ENCODE measurements at regions not wholly inside any gene's neighbourhood (a gene's known extent, or its start where the extent isn't known, plus 50 kb on each side); places are given as distances from the start of the nearest gene placed in this dataset.

- Histone ChIP-seq H4K20me1 (ENCODE audit: insufficient read depth) (no peaks in the 10 kb centered on the region), H3K79me2 (ENCODE audit: insufficient read depth, low read length) (no peaks in the 10 kb centered on the region), H3K4me1 (ENCODE audit: control insufficient read depth in 1 of 2, insufficient read depth in 2 of 2, low read length in 2 of 2) (no peaks in the 10 kb centered on the region), H3K9me3 (ENCODE audit: control insufficient read depth in 1 of 2, insufficient read depth in 1 of 2, low read depth in 1 of 2, low read length in 2 of 2) (no peaks in the 10 kb centered on the region), H3K27me3 (ENCODE audit: insufficient read depth, low read length) (no peaks in the 10 kb centered on the region), H2AFZ (ENCODE audit: low read depth, low read length, poor library complexity, severe bottlenecking) (no peak overlapping the region), H3K9me2 (ENCODE audit: insufficient read depth) (no peaks in the 10 kb centered on the region), H3K4me3 (replicated peaks in 1 of 2; ENCODE audit: low read depth in 1 of 2, low read length in 2 of 2) (no peak overlapping the region), H3K27ac (ENCODE audit: low read depth, low read length) (no peak overlapping the region), H3K36me3 (ENCODE audit: control insufficient read depth in 1 of 2, insufficient read depth in 2 of 2, low read length in 2 of 2) (no peaks in the 10 kb centered on the region), H3K9ac (ENCODE audit: low read length) (no peak overlapping the region), H3K4me2 (ENCODE audit: low read length) (no peak overlapping the region)
- TF ChIP-seq ZFX (IDR thresholded peaks at IDR 0.05) (no peak), RAD21 (IDR thresholded peaks at IDR 0.05; ENCODE audit: low read depth) (no peak), POLR2AphosphoS5 (IDR thresholded peaks at IDR 0.05; ENCODE audit: low read depth, low read length) (no peak), SP1 (IDR thresholded peaks at IDR 0.05; ENCODE audit: low read depth) (no peak), SIN3A (IDR thresholded peaks at IDR 0.05; ENCODE audit: low read depth) (no peak), POLR2A (IDR thresholded peaks at IDR 0.05; ENCODE audit: borderline replicate concordance, extremely low read depth, insufficient read depth, insufficient read length) (no peak), CTCF (IDR thresholded peaks at IDR 0.05 in 2 of 3, conservative IDR thresholded peaks at IDR 0.05 in 1 of 3; ENCODE audit: borderline replicate concordance in 1 of 3, insufficient read depth in 1 of 3, low read depth in 2 of 3, low read length in 2 of 3) (no peak; a peak in 1 of 6 replicates), YY1 (IDR thresholded peaks at IDR 0.05; ENCODE audit: extremely low read depth, insufficient replicate concordance, low read depth, low read length) (no peak), CBX3 (IDR thresholded peaks at IDR 0.05; ENCODE audit: low read depth) (no peak)
- TF ChIP-seq, protein P1, sequence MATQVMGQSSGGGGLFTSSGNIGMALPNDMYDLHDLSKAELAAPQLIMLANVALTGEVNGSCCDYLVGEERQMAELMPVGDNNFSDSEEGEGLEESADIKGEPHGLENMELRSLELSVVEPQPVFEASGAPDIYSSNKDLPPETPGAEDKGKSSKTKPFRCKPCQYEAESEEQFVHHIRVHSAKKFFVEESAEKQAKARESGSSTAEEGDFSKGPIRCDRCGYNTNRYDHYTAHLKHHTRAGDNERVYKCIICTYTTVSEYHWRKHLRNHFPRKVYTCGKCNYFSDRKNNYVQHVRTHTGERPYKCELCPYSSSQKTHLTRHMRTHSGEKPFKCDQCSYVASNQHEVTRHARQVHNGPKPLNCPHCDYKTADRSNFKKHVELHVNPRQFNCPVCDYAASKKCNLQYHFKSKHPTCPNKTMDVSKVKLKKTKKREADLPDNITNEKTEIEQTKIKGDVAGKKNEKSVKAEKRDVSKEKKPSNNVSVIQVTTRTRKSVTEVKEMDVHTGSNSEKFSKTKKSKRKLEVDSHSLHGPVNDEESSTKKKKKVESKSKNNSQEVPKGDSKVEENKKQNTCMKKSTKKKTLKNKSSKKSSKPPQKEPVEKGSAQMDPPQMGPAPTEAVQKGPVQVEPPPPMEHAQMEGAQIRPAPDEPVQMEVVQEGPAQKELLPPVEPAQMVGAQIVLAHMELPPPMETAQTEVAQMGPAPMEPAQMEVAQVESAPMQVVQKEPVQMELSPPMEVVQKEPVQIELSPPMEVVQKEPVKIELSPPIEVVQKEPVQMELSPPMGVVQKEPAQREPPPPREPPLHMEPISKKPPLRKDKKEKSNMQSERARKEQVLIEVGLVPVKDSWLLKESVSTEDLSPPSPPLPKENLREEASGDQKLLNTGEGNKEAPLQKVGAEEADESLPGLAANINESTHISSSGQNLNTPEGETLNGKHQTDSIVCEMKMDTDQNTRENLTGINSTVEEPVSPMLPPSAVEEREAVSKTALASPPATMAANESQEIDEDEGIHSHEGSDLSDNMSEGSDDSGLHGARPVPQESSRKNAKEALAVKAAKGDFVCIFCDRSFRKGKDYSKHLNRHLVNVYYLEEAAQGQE (IDR thresholded peaks at IDR 0.05; ENCODE audit: low read depth) = no peak
- TF ChIP-seq, protein P2, sequence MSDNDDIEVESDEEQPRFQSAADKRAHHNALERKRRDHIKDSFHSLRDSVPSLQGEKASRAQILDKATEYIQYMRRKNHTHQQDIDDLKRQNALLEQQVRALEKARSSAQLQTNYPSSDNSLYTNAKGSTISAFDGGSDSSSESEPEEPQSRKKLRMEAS (IDR thresholded peaks at IDR 0.05) = no peak
- intact Hi-C loops (cut with micrococcal nuclease) = no loop called here
- CTCF ChIA-PET = no interaction called here
- ATAC-seq = no peak
- DNase-seq (ENCODE audit: low read depth, low spot score) = no peak
- POLR2A ChIA-PET = no interaction called here
- RAD21 ChIA-PET (ENCODE audit: low non-redundant PET in 1 of 2, low total read pairs in 2 of 2, uncharacterized antibody in 2 of 2, unreplicated experiment in 2 of 2) = no interaction called here
- no TSS peak for BruUV-seq (replicated peaks)
Observed at GRCh38 chr13:22569811-22570210, 611.0 kb upstream of the SGCG start.

Data from HCT116 (cell line).